Parathyroid adenoma (tissue), 2 donors: ENCODE measurements at regions not wholly inside any gene's neighbourhood (a gene's known extent, or its start where the extent isn't known, plus 50 kb on each side); places are given as distances from the start of the nearest gene placed in this dataset.

Experiments used
- H2AFZ ChIP-seq: fragments of 300-600 bp; sonication (generic); one replicate; pipeline ENCODE4 v1.7.0; 2017; ENCODE audit warnings: antibody characterized with exemption, mild to moderate bottlenecking
- H3K27ac ChIP-seq: fragments of 300-600 bp; sonication (generic); one replicate; pipeline ENCODE4 v1.7.0; 2017
- H3K27me3 ChIP-seq: fragments of 300-600 bp; sonication (generic); one replicate; pipeline ENCODE4 v1.7.0; 2017; ENCODE audit warnings: low read length; ENCODE audit not compliant: control insufficient read depth, insufficient read depth
- H3K36me3 ChIP-seq: fragments of 300-600 bp; sonication (generic); one replicate; pipeline ENCODE4 v1.7.0; 2017; ENCODE audit warnings: low read length; ENCODE audit not compliant: control insufficient read depth, insufficient read depth
- H3K4me1 ChIP-seq: fragments of 300-600 bp; sonication (generic); one replicate; pipeline ENCODE4 v1.7.0; 2017; ENCODE audit warnings: control low read depth
- H3K4me2 ChIP-seq: fragments of 300-600 bp; sonication (generic); one replicate; pipeline ENCODE4 v1.7.0; 2017; ENCODE audit warnings: low read length
- H3K4me3 ChIP-seq: fragments of 300-600 bp; sonication (generic); one replicate; pipeline ENCODE4 v1.7.0; 2017; ENCODE audit warnings: low read depth, low read length
- H3K79me2 ChIP-seq: fragments of 300-600 bp; sonication (generic); one replicate; pipeline ENCODE4 v1.7.0; 2017; ENCODE audit warnings: control low read depth
- H3K9ac ChIP-seq: fragments of 300-600 bp; sonication (generic); one replicate; pipeline ENCODE4 v1.7.0; 2017; ENCODE audit warnings: mild to moderate bottlenecking
- H3K9me3 ChIP-seq: fragments of 300-600 bp; sonication (generic); one replicate; pipeline ENCODE4 v1.7.0; 2017; ENCODE audit warnings: low read length; ENCODE audit not compliant: control insufficient read depth
- TF ChIP-seq, protein P1 (sequence below): fragments of 300-600 bp; sonication (generic); IDR thresholded peaks from one replicate; pipeline ENCODE4 v1.7.0; 2017; ENCODE audit warnings: antibody characterized with exemption, mild to moderate bottlenecking
- donor health status: primary hyperparathyroidism.

DNA sequence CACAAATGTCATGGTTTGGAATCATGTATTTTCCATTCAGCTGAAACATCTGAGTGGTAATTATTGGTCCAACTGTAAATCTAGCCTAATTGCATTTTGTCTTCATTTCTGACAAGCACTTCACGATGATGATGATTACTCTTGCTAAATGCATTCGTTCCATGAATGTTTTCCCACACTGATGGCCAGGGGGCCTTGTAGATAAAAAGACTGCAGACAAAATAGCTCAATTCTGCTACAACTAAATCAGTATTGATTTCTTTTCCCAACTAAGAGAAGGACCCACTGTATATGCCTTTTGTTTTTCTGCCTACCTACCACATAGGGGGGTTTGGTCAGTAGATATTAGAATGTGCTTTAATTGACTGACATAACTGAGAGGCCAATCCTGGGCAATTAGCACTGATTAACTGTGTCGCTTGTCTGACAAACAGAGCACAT, 1351.3 kb upstream of the NUDT12 start:
- H3K27me3 ChIP-seq = no peaks in the 10 kb centered on the region
- no peak overlapping the region for H2AFZ ChIP-seq
- H3K4me3 ChIP-seq = no peak overlapping the region
- no peaks in the 10 kb centered on the region for H3K36me3 ChIP-seq
- H3K4me1 ChIP-seq = no peaks in the 10 kb centered on the region
- no peak overlapping the region for H3K27ac ChIP-seq
- no peak overlapping the region for H3K9ac ChIP-seq
- no peaks in the 10 kb centered on the region for H3K79me2 ChIP-seq
- H3K9me3 ChIP-seq = peaks cover 3% of the 10 kb centered on the region
- TF ChIP-seq, protein P1, sequence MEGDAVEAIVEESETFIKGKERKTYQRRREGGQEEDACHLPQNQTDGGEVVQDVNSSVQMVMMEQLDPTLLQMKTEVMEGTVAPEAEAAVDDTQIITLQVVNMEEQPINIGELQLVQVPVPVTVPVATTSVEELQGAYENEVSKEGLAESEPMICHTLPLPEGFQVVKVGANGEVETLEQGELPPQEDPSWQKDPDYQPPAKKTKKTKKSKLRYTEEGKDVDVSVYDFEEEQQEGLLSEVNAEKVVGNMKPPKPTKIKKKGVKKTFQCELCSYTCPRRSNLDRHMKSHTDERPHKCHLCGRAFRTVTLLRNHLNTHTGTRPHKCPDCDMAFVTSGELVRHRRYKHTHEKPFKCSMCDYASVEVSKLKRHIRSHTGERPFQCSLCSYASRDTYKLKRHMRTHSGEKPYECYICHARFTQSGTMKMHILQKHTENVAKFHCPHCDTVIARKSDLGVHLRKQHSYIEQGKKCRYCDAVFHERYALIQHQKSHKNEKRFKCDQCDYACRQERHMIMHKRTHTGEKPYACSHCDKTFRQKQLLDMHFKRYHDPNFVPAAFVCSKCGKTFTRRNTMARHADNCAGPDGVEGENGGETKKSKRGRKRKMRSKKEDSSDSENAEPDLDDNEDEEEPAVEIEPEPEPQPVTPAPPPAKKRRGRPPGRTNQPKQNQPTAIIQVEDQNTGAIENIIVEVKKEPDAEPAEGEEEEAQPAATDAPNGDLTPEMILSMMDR = no peak
- H3K4me2 ChIP-seq = no peak overlapping the region

DNA sequence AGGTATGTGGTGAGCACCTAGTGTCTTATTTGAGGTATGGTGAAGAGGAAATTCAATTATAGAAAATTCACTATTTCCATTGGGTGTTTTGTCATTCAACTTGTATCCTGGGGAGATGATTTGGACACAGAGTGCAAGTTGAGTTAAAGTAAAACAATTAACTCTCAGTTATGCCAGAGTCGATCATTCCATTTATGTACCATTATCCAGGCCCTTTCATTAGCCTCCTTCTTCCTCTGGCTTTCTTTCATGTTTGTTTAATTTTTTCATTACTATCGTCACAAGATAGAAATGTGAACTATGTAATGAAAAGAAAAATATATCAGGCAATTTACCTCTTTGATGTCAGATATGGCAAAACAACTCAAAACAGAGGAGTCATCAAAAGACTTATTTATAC, 1347.2 kb upstream of the NUDT12 start:
- TF ChIP-seq, protein P1 = no peak
- H3K9ac ChIP-seq = no peak overlapping the region
- no peak overlapping the region for H3K27ac ChIP-seq
- H3K4me3 ChIP-seq = no peak overlapping the region
- H2AFZ ChIP-seq = no peak overlapping the region
- no peaks in the 10 kb centered on the region for H3K79me2 ChIP-seq
- H3K27me3 ChIP-seq = no peaks in the 10 kb centered on the region
- H3K36me3 ChIP-seq = no peaks in the 10 kb centered on the region
- no peak overlapping the region for H3K4me2 ChIP-seq
- no peaks in the 10 kb centered on the region for H3K4me1 ChIP-seq
- H3K9me3 ChIP-seq = no peaks in the 10 kb centered on the region

DNA sequence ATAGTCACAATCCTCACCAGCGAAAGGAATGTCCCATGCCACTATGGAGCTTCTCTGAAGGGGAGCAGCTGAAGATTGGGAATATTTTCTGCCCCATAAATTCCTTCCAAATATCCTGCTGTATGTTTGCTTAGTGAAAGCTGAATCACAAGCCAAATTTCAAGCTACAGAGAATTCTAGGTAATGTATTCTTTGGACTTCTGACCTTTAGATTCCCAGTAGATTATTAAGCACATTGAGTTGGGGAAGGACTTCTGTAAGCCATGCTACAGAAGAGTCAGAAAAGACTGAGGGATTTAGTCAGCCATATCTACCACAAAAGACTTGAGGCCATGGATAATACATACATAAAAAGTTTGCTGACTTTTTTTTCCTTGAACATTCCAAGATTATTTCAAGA, 1342.0 kb upstream of the NUDT12 start:
- Histone ChIP-seq H3K9me3 (no peaks in the 10 kb centered on the region), H3K27ac (no peak overlapping the region), H3K79me2 (no peaks in the 10 kb centered on the region), H2AFZ (no peak overlapping the region), H3K9ac (no peak overlapping the region), H3K4me3 (no peak overlapping the region), H3K27me3 (no peaks in the 10 kb centered on the region), H3K4me2 (no peak overlapping the region), H3K36me3 (no peaks in the 10 kb centered on the region), H3K4me1 (no peaks in the 10 kb centered on the region)
- TF ChIP-seq, protein P1 = no peak

DNA sequence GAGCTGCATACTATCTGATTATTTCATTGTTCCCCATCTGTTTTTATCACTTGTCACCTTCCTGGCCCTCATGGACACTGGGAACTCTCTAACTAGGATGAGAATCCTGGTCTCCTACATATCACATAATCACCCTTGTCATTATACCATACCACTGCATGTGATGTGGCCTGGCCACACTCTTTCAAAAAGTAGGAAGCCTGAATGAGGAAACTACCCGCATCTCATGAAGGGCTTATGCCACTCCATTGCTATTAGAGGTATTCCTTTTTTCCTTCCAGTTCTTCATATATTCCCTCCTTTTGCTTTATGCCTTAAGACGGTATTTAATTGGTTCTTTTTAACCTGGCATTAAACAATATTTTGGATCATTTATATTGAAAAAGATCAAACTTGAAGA, 1341.4 kb upstream of the NUDT12 start:
- H3K9ac ChIP-seq = no peak overlapping the region
- H3K4me2 ChIP-seq = no peak overlapping the region
- H2AFZ ChIP-seq = no peak overlapping the region
- H3K27me3 ChIP-seq = no peaks in the 10 kb centered on the region
- no peak overlapping the region for H3K4me3 ChIP-seq
- H3K79me2 ChIP-seq = no peaks in the 10 kb centered on the region
- H3K4me1 ChIP-seq = no peaks in the 10 kb centered on the region
- no peak overlapping the region for H3K27ac ChIP-seq
- H3K36me3 ChIP-seq = no peaks in the 10 kb centered on the region
- H3K9me3 ChIP-seq = no peaks in the 10 kb centered on the region
- TF ChIP-seq, protein P1 = no peak

DNA sequence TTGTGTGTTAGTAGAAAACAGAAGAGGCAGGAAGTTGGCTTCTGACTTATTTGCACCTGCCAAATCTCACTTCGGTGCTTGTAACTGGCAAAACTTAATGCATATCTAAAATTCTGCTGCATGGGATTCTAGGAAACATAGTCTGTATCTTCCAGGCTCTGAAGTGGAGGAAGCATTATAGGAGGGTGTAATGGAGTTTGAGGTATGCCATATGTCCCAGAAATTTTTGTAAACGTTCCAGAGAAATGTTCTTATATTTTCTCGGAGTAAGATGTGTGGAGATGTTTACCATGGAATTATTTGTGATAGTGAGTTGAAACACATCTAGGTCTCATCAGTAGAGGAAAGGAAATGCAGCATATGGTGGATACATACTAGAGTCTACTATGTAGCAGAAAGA, 1329.0 kb upstream of the NUDT12 start:
- no peak overlapping the region for H3K9ac ChIP-seq
- no peak overlapping the region for H3K4me2 ChIP-seq
- H3K27ac ChIP-seq = no peak overlapping the region
- no peaks in the 10 kb centered on the region for H3K36me3 ChIP-seq
- H3K4me1 ChIP-seq = no peaks in the 10 kb centered on the region
- no peaks in the 10 kb centered on the region for H3K27me3 ChIP-seq
- H3K79me2 ChIP-seq = no peaks in the 10 kb centered on the region
- TF ChIP-seq, protein P1 = no peak
- no peak overlapping the region for H3K4me3 ChIP-seq
- H3K9me3 ChIP-seq = no peaks in the 10 kb centered on the region
- no peak overlapping the region for H2AFZ ChIP-seq
